ENCODE measurements at regions not wholly inside any gene's neighbourhood (a gene's known extent, or its start where the extent isn't known, plus 50 kb on each side); places are given as distances from the start of the nearest gene placed in this dataset.

DNA sequence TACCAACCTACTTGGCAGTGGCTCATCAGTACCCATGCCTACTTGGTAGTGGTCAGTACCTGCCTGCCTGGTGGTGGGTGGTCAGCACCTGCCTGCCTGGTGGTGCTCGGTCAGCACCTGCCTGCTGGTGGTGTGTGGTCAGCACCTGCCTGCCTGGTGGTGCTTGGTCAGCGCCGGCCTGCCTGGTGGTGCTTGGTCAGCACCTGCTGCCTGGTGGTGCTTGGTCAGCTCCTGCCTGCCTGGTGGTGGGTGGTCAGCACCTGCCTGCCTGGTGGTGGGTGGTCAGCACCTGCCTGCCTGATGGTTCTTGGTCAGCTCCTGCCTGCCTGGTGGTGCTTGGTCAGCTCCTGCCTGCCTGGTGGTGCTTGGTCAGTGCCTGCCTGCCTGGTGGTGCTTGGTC, 329.6 kb downstream of the RRAGC start:
- TF ChIP-seq EZH2phosphoT487 (IDR thresholded peaks at IDR 0.05; ENCODE audit: borderline replicate concordance, low read length), result no peak
- TF ChIP-seq CTCF (IDR thresholded peaks at IDR 0.05; ENCODE audit: low read depth, low read length, poor library complexity, severe bottlenecking), result no peak
- no peaks in the 10 kb centered on the region for H4K20me1 ChIP-seq (ENCODE audit: control insufficient read depth, insufficient read depth, low read depth, low read length)
- no peaks in the 10 kb centered on the region for H3K79me2 ChIP-seq (ENCODE audit: control insufficient read depth, low read length)
- no peaks in the 10 kb centered on the region for H3K36me3 ChIP-seq (ENCODE audit: control insufficient read depth, low read length)
- H3K4me3 ChIP-seq (ENCODE audit: low read length), result no peak overlapping the region
- no peaks in the 10 kb centered on the region for H3K9me2 ChIP-seq (replicated peaks; ENCODE audit: control insufficient read depth, low read length)
- H3K9me3 ChIP-seq (ENCODE audit: control insufficient read depth, insufficient read depth, low read length), result no peaks in the 10 kb centered on the region
- H3F3A ChIP-seq (ENCODE audit: control insufficient read depth, insufficient read depth), result no peaks in the 10 kb centered on the region
- no peaks in the 10 kb centered on the region for H3K4me1 ChIP-seq (ENCODE audit: control insufficient read depth, low read length)
- H3K27ac ChIP-seq (ENCODE audit: low read depth, low read length), result no peak overlapping the region
- H3K27me3 ChIP-seq (ENCODE audit: control insufficient read depth, low read length), result peaks cover 18% of the 10 kb centered on the region
- no peak overlapping the region for H3K4me2 ChIP-seq (ENCODE audit: low read length)

DNA sequence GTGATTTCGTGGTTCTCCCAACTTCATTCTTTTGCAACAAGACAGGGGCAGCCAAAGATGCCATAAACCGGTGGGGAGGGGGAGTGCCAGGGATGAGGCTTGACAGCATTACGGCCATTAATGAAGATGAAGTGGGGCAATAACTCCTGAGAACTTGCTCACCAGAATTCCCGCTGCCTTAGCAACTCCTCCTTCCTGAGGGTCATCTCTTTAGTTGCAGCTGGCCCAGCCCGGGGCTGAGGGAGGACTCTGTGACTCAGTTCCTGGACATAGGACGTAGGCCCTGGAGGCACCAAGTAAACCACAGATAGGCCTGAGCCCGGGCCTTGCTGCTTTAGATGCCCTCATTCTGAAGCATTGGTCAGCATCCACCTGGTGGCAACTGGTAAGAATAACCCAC, 330.2 kb downstream of the RRAGC start:
- H3K4me3 ChIP-seq (ENCODE audit: low read length), result no peak overlapping the region

DNA sequence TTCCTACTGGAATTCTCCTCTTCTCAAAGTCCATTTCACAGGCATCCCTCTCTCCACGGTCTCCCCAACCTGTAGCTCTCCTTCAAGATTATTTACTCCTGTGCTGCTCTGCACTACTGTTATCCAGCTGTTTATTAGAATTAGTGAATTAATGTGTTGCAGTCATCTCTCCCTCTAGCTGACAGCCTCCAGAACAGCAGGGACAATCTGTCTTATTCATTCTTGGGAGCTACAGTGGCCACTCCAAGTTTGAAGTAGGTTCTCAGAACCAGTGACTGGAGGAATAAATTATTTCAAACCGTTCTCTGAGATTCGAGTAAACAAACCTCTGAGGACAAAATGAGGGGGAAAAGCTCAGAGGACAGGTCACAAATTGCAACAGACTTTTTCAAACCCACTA, 330.9 kb downstream of the RRAGC start:
- Histone ChIP-seq H3K4me2 (ENCODE audit: low read length) (no peak overlapping the region), H3K27me3 (ENCODE audit: control insufficient read depth, low read length) (peaks cover 12% of the 10 kb centered on the region; the same call in 1 of the 2 replicates), H3K4me1 (ENCODE audit: control insufficient read depth, low read length) (no peaks in the 10 kb centered on the region), H3K79me2 (ENCODE audit: control insufficient read depth, low read length) (no peaks in the 10 kb centered on the region), H3K27ac (ENCODE audit: low read depth, low read length) (no peak overlapping the region), H3F3A (ENCODE audit: control insufficient read depth, insufficient read depth) (no peaks in the 10 kb centered on the region), H3K36me3 (ENCODE audit: control insufficient read depth, low read length) (no peaks in the 10 kb centered on the region), H4K20me1 (ENCODE audit: control insufficient read depth, insufficient read depth, low read depth, low read length) (no peaks in the 10 kb centered on the region), H3K9me2 (replicated peaks; ENCODE audit: control insufficient read depth, low read length) (no peaks in the 10 kb centered on the region), H3K9me3 (ENCODE audit: control insufficient read depth, insufficient read depth, low read length) (no peaks in the 10 kb centered on the region), H3K4me3 (ENCODE audit: low read length) (no peak overlapping the region)
- TF ChIP-seq EZH2phosphoT487 (IDR thresholded peaks at IDR 0.05; ENCODE audit: borderline replicate concordance, low read length) (no peak), CTCF (IDR thresholded peaks at IDR 0.05; ENCODE audit: low read depth, low read length, poor library complexity, severe bottlenecking) (no peak)

More for the DNA sequence above, 330.2 kb downstream of the RRAGC start:
- H3K4me1 ChIP-seq (ENCODE audit: control insufficient read depth, low read length), result no peaks in the 10 kb centered on the region
- H3F3A ChIP-seq (ENCODE audit: control insufficient read depth, insufficient read depth), result no peaks in the 10 kb centered on the region
- no peaks in the 10 kb centered on the region for H4K20me1 ChIP-seq (ENCODE audit: control insufficient read depth, insufficient read depth, low read depth, low read length)
- H3K9me2 ChIP-seq (replicated peaks; ENCODE audit: control insufficient read depth, low read length), result no peaks in the 10 kb centered on the region
- H3K9me3 ChIP-seq (ENCODE audit: control insufficient read depth, insufficient read depth, low read length), result no peaks in the 10 kb centered on the region
- no peak overlapping the region for H3K4me2 ChIP-seq (ENCODE audit: low read length)
- H3K79me2 ChIP-seq (ENCODE audit: control insufficient read depth, low read length), result no peaks in the 10 kb centered on the region
- no peak overlapping the region for H3K27ac ChIP-seq (ENCODE audit: low read depth, low read length)
- TF ChIP-seq CTCF (IDR thresholded peaks at IDR 0.05; ENCODE audit: low read depth, low read length, poor library complexity, severe bottlenecking) (no peak), EZH2phosphoT487 (IDR thresholded peaks at IDR 0.05; ENCODE audit: borderline replicate concordance, low read length) (no peak)
- H3K27me3 ChIP-seq (ENCODE audit: control insufficient read depth, low read length), result peaks cover 13% of the 10 kb centered on the region
- no peaks in the 10 kb centered on the region for H3K36me3 ChIP-seq (ENCODE audit: control insufficient read depth, low read length)

All from DOHH2 (cell line).